SK-N-SH treated with all-trans-retinoic acid at 6 μM for 48 hours (cell line): ENCODE measurements at regions not wholly inside any gene's neighbourhood (a gene's known extent, or its start where the extent isn't known, plus 50 kb on each side); places are given as distances from the start of the nearest gene placed in this dataset.

Source experiments
- ARNTL ChIP-seq: fragments of 450-650 bp; formaldehyde crosslinking; IDR thresholded peaks from 2 replicates; pipeline ENCODE4 v1.5.0; 2020; ENCODE audit warnings: low read depth, mild to moderate bottlenecking, moderate library complexity, borderline replicate concordance
- ZFP3 ChIP-seq: fragments of 250-450 bp; sonication (Bioruptor Pico); IDR thresholded peaks from 2 replicates; pipeline ENCODE4 v1.5.0; 2020; ENCODE audit warnings: mild to moderate bottlenecking, moderate library complexity
- ZFP30 ChIP-seq: fragments of 450-650 bp; formaldehyde crosslinking; IDR thresholded peaks from 2 replicates; pipeline ENCODE4 v1.5.0; 2022; ENCODE audit warnings: mild to moderate bottlenecking, moderate library complexity
- ZNF565 ChIP-seq: fragments of 450-650 bp; formaldehyde crosslinking; conservative IDR thresholded peaks from 2 replicates; pipeline ENCODE4 v1.5.0; 2020; ENCODE audit warnings: low read depth, mild to moderate bottlenecking, moderate library complexity

- TF ChIP-seq ZNF565 (CRISPR knock-in tag) (no peak), ZFP30 (CRISPR knock-in tag) (no peak), ZFP3 (CRISPR knock-in tag) (no peak), ARNTL (no peak)
Measured at GRCh38 chr13:44302233-44302632, 71.4 kb upstream of the SERP2 start.
